Trophoblast cell (in vitro differentiated cells and primary cell): ENCODE measurements at regions not wholly inside any gene's neighbourhood (a gene's known extent, or its start where the extent isn't known, plus 50 kb on each side); places are given as distances from the start of the nearest gene placed in this dataset.

Source experiments
- DNase-seq, 2 donors: peaks; one replicate each; pipeline ENCODE4 v3.0.0-alpha.2; 2016
- H2AFZ ChIP-seq: 2 replicates; pipeline ENCODE4 v1.6.1; 2013; ENCODE audit warnings: low read length, moderate library complexity, mild to moderate bottlenecking; ENCODE audit not compliant: insufficient read depth, poor library complexity
- H2AK5ac ChIP-seq: 2 replicates; pipeline ENCODE4 v1.6.1; 2013; ENCODE audit warnings: mild to moderate bottlenecking, low read length
- H2BK120ac ChIP-seq: 2 replicates; pipeline ENCODE4 v1.6.1; 2013; ENCODE audit warnings: low read length, mild to moderate bottlenecking, moderate library complexity; ENCODE audit not compliant: insufficient read depth, poor library complexity
- H2BK12ac ChIP-seq: 2 replicates; pipeline ENCODE4 v1.6.1; 2013; ENCODE audit warnings: mild to moderate bottlenecking, low read length, moderate library complexity
- H2BK5ac ChIP-seq: 2 replicates; pipeline ENCODE4 v1.6.1; 2013; ENCODE audit warnings: low read length, low read depth, moderate library complexity, mild to moderate bottlenecking; ENCODE audit not compliant: poor library complexity
- H3K14ac ChIP-seq: 2 replicates; pipeline ENCODE4 v1.6.1; 2013; ENCODE audit warnings: mild to moderate bottlenecking, low read length
- H3K18ac ChIP-seq: 2 replicates; pipeline ENCODE4 v1.6.1; 2013; ENCODE audit warnings: mild to moderate bottlenecking, low read length
- H3K23ac ChIP-seq: 2 replicates; pipeline ENCODE4 v1.6.1; 2013; ENCODE audit warnings: low read length
- H3K27ac ChIP-seq: 2 replicates; pipeline ENCODE4 v1.5.1; 2013; ENCODE audit warnings: low read depth, mild to moderate bottlenecking, inconsistent platforms, low read length, moderate library complexity
- H3K27me3 ChIP-seq: 2 replicates; pipeline ENCODE4 v1.6.1; 2013; ENCODE audit warnings: inconsistent platforms, mild to moderate bottlenecking, low read length, moderate library complexity; ENCODE audit not compliant: insufficient read depth
- H3K36me3 ChIP-seq, 2 experiments: 1 replicate in 1 of 2; 2 replicates in 1 of 2; pipeline ENCODE4 v1.6.1; 2013; ENCODE audit warnings: low read length in 2 of 2, mild to moderate bottlenecking in 2 of 2, moderate library complexity in 1 of 2; ENCODE audit not compliant: insufficient read depth in 2 of 2, control insufficient read depth in 1 of 2
- H3K4ac ChIP-seq: 2 replicates; pipeline ENCODE4 v1.6.1; 2013; ENCODE audit warnings: low read depth, mild to moderate bottlenecking, low read length, moderate library complexity
- H3K4me1 ChIP-seq, 2 experiments: 1 replicate in 1 of 2; 2 replicates in 1 of 2; pipeline ENCODE4 v1.6.1; 2013; ENCODE audit warnings: low read length in 2 of 2, mild to moderate bottlenecking in 2 of 2, moderate library complexity in 1 of 2; ENCODE audit not compliant: insufficient read depth in 2 of 2, control insufficient read depth in 1 of 2
- H3K4me2 ChIP-seq: 2 replicates; pipeline ENCODE4 v1.6.1; 2013; ENCODE audit warnings: inconsistent platforms, mild to moderate bottlenecking, low read length, moderate library complexity
- H3K4me3 ChIP-seq: 2 replicates; pipeline ENCODE4 v1.5.1; 2013; ENCODE audit warnings: mild to moderate bottlenecking, low read depth, low read length, inconsistent platforms
- H3K79me1 ChIP-seq: one replicate; pipeline ENCODE4 v1.6.1; 2013; ENCODE audit warnings: low read length
- H3K79me2 ChIP-seq: 2 replicates; pipeline ENCODE4 v1.6.1; 2013; ENCODE audit warnings: low read length, mild to moderate bottlenecking; ENCODE audit not compliant: control insufficient read depth, insufficient read depth, poor library complexity
- H3K9ac ChIP-seq: 2 replicates; pipeline ENCODE4 v1.6.1; 2013; ENCODE audit warnings: mild to moderate bottlenecking, low read length
- H3K9me3 ChIP-seq: 2 replicates; pipeline ENCODE4 v1.6.1; 2013; ENCODE audit warnings: low read depth, mild to moderate bottlenecking, control low read depth, inconsistent platforms, low read length; ENCODE audit not compliant: insufficient read depth
- H4K12ac ChIP-seq: 2 replicates; pipeline ENCODE4 v1.6.1; 2013; ENCODE audit warnings: low read depth, mild to moderate bottlenecking, low read length, moderate library complexity
- H4K8ac ChIP-seq: 2 replicates; pipeline ENCODE4 v1.6.1; 2013; ENCODE audit warnings: low read depth, mild to moderate bottlenecking, low read length, moderate library complexity
- H4K91ac ChIP-seq: one replicate; pipeline ENCODE4 v1.6.1; 2013; ENCODE audit warnings: low read depth, mild to moderate bottlenecking, low read length, moderate library complexity
- WGBS: extraction: QIAGEN DNeasy Blood & Tissue Kit; methylation state at CpG from one replicate; pipeline ENCODE4 v1.1.7; 2013; ENCODE audit warnings: missing lambda C conversion rate; ENCODE audit not compliant: insufficient read length, insufficient coverage; ENCODE audit errors: extremely low coverage; 5-methylcytosine and 5-hydroxymethylcytosine counted together

DNA sequence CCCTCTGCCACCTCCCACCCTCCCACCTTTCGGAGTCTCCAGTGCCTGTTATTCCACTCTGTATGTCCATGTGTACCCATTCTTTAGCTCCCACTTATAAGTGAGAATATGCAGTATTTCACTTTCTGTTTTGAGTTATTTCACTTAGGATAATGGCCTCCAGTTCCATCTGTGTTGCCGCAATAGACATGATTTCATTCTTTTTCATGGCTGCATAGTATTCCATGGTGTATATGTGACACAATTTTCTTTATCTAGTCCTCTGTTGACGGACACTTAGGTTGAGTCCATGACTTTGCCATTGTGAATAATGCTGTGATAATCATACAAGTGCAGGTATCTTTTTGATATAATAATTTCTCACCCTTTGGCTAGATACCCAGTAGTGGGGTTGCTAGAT, 91.0 kb upstream of the UBE3A start:
- Histone ChIP-seq H2BK5ac (no peak overlapping the region), H4K12ac (no peak overlapping the region), H3K23ac (no peak overlapping the region), H3K79me2 (no peaks in the 10 kb centered on the region), H3K27ac (no peak overlapping the region), H3K79me1 (no peaks in the 10 kb centered on the region), H3K9ac (no peak overlapping the region), H3K9me3 (peaks cover 6% of the 10 kb centered on the region), H4K8ac (no peak overlapping the region), H2BK12ac (no peak overlapping the region), H2AK5ac (no peak overlapping the region), H2BK120ac (no peak overlapping the region), H2AFZ (no peak overlapping the region), H3K14ac (no peak overlapping the region), H3K4me2 (no peak overlapping the region), H3K27me3 (no peaks in the 10 kb centered on the region), H3K36me3 (no peaks in the 10 kb centered on the region), H3K18ac (no peak overlapping the region), H3K4me3 (no peak overlapping the region), H3K4me1 (no peaks in the 10 kb centered on the region), H3K4ac (no peak overlapping the region), H4K91ac (no peak overlapping the region)
- no CpG with 5 or more reads among the region's 3 CpGs for WGBS
- no peak for DNase-seq

DNA sequence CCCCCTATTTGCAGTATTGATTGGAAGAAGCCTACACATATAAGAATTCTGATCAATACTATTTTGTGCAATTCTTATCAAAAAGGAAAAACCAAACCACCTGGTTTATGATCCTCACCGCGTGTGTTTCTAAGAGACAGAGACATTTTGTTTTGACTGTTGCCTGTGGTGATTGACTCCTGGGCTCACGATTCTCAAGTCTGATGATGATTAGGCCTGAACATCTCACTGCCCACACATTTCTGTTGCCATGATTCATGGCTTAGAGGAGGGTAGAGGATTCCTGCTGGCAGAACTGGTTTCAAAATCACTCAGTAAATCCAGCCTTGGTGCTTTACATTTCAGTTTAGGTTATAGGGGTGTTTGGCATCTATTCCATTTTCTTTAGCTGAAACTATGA, 88.3 kb upstream of the UBE3A start:
- H3K79me1 ChIP-seq = no peaks in the 10 kb centered on the region
- H3K18ac ChIP-seq = no peak overlapping the region
- H2BK12ac ChIP-seq = no peak overlapping the region
- no peak overlapping the region for H2AFZ ChIP-seq
- no peak overlapping the region for H4K8ac ChIP-seq
- no peak overlapping the region for H3K23ac ChIP-seq
- no peaks in the 10 kb centered on the region for H3K27me3 ChIP-seq
- H3K36me3 ChIP-seq = no peaks in the 10 kb centered on the region
- no peak overlapping the region for H3K9ac ChIP-seq
- no peak overlapping the region for H2AK5ac ChIP-seq
- peaks cover 6% of the 10 kb centered on the region for H3K9me3 ChIP-seq
- DNase-seq = peak; percentile 86 to 92
- no peaks in the 10 kb centered on the region for H3K4me1 ChIP-seq
- no peak overlapping the region for H4K91ac ChIP-seq
- no CpG with 5 or more reads among the region's 3 CpGs for WGBS
- H3K4ac ChIP-seq = no peak overlapping the region
- no peak overlapping the region for H3K4me2 ChIP-seq
- no peak overlapping the region for H3K14ac ChIP-seq
- no peaks in the 10 kb centered on the region for H3K79me2 ChIP-seq
- no peak overlapping the region for H4K12ac ChIP-seq
- H2BK5ac ChIP-seq = no peak overlapping the region
- H3K27ac ChIP-seq = no peak overlapping the region
- no peak overlapping the region for H3K4me3 ChIP-seq
- H2BK120ac ChIP-seq = no peak overlapping the region

DNA sequence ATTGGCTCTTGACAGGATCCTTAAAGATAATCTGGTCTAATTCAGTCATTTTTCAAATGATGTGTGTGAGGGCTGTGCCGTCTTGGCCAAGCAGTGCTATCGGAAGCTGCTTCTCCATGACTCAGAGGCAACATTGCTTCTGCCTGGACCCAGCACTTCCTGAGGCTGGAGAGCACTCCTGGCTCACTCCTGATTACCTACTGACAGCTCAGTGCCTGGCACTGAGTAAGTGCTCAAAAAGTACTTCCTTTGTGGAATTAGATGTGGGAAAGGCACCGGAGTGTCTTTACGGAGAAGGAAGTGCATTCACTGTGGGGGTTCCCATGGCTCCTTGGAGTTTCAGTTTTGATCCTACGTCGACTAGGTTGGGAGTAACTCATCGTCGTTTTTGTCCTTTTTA, 86.9 kb upstream of the UBE3A start:
- DNase-seq = peak; percentile 47 to 78
- Histone ChIP-seq H3K18ac (no peak overlapping the region), H4K12ac (no peak overlapping the region), H2AK5ac (no peak overlapping the region), H3K4ac (no peak overlapping the region), H2BK120ac (no peak overlapping the region), H4K91ac (no peak overlapping the region), H3K9ac (no peak overlapping the region), H3K23ac (no peak overlapping the region), H3K4me1 (no peaks in the 10 kb centered on the region), H2BK5ac (no peak overlapping the region), H3K4me3 (no peak overlapping the region), H3K79me1 (no peaks in the 10 kb centered on the region), H3K36me3 (no peaks in the 10 kb centered on the region), H3K14ac (no peak overlapping the region), H3K27me3 (no peaks in the 10 kb centered on the region), H4K8ac (no peak overlapping the region), H2BK12ac (no peak overlapping the region), H3K9me3 (peaks cover 6% of the 10 kb centered on the region), H3K79me2 (no peaks in the 10 kb centered on the region), H2AFZ (no peak overlapping the region), H3K4me2 (no peak overlapping the region), H3K27ac (no peak overlapping the region)
- WGBS = no CpG with 5 or more reads among the region's 8 CpGs

DNA sequence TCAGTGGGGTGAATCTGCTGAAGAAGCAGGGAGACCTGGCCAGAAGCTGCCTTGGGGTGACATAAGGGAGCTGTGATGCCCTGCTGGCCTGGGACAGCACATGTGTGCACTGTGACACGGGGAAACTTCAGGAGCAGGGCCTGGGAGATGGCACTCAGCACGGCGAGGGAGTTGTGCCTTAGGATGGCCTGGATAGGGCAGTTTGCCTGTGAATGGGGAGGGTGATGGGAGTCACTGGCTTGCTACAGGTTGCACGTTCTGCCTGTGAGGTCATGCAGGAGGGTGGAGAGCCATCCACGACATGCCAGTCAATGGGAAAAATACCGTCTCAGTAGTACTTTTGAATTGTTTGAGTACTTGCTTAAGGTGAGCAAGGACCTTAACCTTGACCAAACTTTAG, 76.8 kb upstream of the UBE3A start:
- no peak overlapping the region for H2AFZ ChIP-seq

More for the DNA sequence above, 76.8 kb upstream of the UBE3A start:
- no peak overlapping the region for H3K9ac ChIP-seq
- H3K14ac ChIP-seq = no peak overlapping the region
- H3K18ac ChIP-seq = no peak overlapping the region
- H3K4me2 ChIP-seq = no peak overlapping the region
- H3K23ac ChIP-seq = no peak overlapping the region
- no peak overlapping the region for H2AK5ac ChIP-seq
- no peak overlapping the region for H2BK120ac ChIP-seq
- no peak overlapping the region for H3K27ac ChIP-seq
- H3K4me3 ChIP-seq = no peak overlapping the region
- H4K12ac ChIP-seq = no peak overlapping the region
- H3K4ac ChIP-seq = no peak overlapping the region
- H3K27me3 ChIP-seq = no peaks in the 10 kb centered on the region
- no CpG with 5 or more reads among the region's 6 CpGs for WGBS
- H3K36me3 ChIP-seq = no peaks in the 10 kb centered on the region
- no peak overlapping the region for H2BK12ac ChIP-seq
- DNase-seq = no peak
- no peak overlapping the region for H4K8ac ChIP-seq
- no peak overlapping the region for H2BK5ac ChIP-seq
- H3K79me2 ChIP-seq = no peaks in the 10 kb centered on the region
- peaks cover 2 to 5% of the 10 kb centered on the region in 2 experiments for H3K4me1 ChIP-seq
- no peaks in the 10 kb centered on the region for H3K79me1 ChIP-seq
- H4K91ac ChIP-seq = no peak overlapping the region
- H3K9me3 ChIP-seq = peaks cover 3% of the 10 kb centered on the region
